T-cell (primary cell): ENCODE measurements at regions not wholly inside any gene's neighbourhood (a gene's known extent, or its start where the extent isn't known, plus 50 kb on each side); places are given as distances from the start of the nearest gene placed in this dataset.

Experiments
- ATAC-seq, 4 experiments: fragments of 200-7000 bp in 3 of 4; fragments of 150-1000 bp in 1 of 4; cut with Tn5 transposase; replicated peaks in 1 of 4; 1 replicate in 3 of 4; 2 replicates in 1 of 4; pipeline ENCODE4 v1.10.0; 2021; ENCODE audit warnings: moderate library complexity in 3 of 4, mild to moderate bottlenecking in 2 of 4, moderate number of reproducible peaks in 1 of 4
- CTCF ChIA-PET, 2 donors: fragments of 300-600 bp; sonication (Branson Sonifier 250); formaldehyde crosslinking; loops; one replicate each; lab custom pipeline; 2022; ENCODE audit warnings: antibody characterized with exemption in 2 of 2; lab: Charles Lee
- POLR2A ChIA-PET, 2 donors: fragments of 300-600 bp; sonication (Branson Sonifier 250); formaldehyde crosslinking; loops; one replicate each; lab custom pipeline; 2022; ENCODE audit warnings: antibody characterized with exemption in 2 of 2; lab: Charles Lee
- DNase-seq, 35 experiments: peaks; one replicate each; pipeline versions ENCODE4 v3.0.0 to v3.0.0-alpha.2; 2013 to 2023
- H3K27ac ChIP-seq: one replicate; pipeline ENCODE4 v1.5.1; 2013; ENCODE audit warnings: low read length
- H3K27me3 ChIP-seq, 2 experiments: replicated peaks in 1 of 2; 1 replicate in 1 of 2; 2 replicates in 1 of 2; pipeline versions ENCODE4 v1.6.1 to v1.7.0; 2013; ENCODE audit warnings: low read length in 1 of 2, mixed read lengths in 1 of 2; ENCODE audit not compliant: control insufficient read depth in 2 of 2, insufficient read depth in 2 of 2; ENCODE audit errors: extremely low read depth in 1 of 2
- H3K36me3 ChIP-seq, 2 donors: 1 replicate in 1 of 2; 2 replicates in 1 of 2; pipeline versions ENCODE4 v1.6.1 to v1.7.0; 2013; ENCODE audit warnings: low read length in 1 of 2; ENCODE audit not compliant: control insufficient read depth in 2 of 2, insufficient read depth in 1 of 2; ENCODE audit errors: extremely low read depth in 1 of 2
- H3K4me1 ChIP-seq, 2 experiments: 1 replicate in 1 of 2; 2 replicates in 1 of 2; pipeline versions ENCODE4 v1.6.1 to v1.7.0; 2013; ENCODE audit warnings: low read length in 2 of 2, mixed read lengths in 1 of 2; ENCODE audit not compliant: insufficient read depth in 2 of 2, control insufficient read depth in 1 of 2; ENCODE audit errors: extremely low read depth in 1 of 2
- H3K4me3 ChIP-seq, 2 donors: 1 replicate in 1 of 2; 2 replicates in 1 of 2; pipeline versions ENCODE4 v1.5.1 to v1.7.0; 2013; ENCODE audit warnings: mild to moderate bottlenecking in 2 of 2, low read length in 1 of 2, moderate library complexity in 1 of 2; ENCODE audit not compliant: control insufficient read depth in 1 of 2; ENCODE audit errors: extremely low read depth in 1 of 2
- H3K9me3 ChIP-seq: 2 replicates; pipeline ENCODE4 v1.7.0; 2013
- H3K27ac Mint-ChIP-seq, 2 donors: one replicate each; pipeline ENCODE4 v1.8.0; 2020 to 2021; ENCODE audit warnings: mild to moderate bottlenecking in 2 of 2, mixed read lengths in 2 of 2
- H3K27me3 Mint-ChIP-seq, 2 donors: one replicate each; pipeline ENCODE4 v1.8.0; 2021 to 2022; ENCODE audit warnings: mixed read lengths in 2 of 2
- H3K36me3 Mint-ChIP-seq: one replicate; pipeline ENCODE4 v1.8.0; 2021; ENCODE audit warnings: mixed read lengths
- H3K4me1 Mint-ChIP-seq, 3 donors: one replicate each; pipeline ENCODE4 v1.8.0; 2020 to 2022; ENCODE audit warnings: mixed read lengths in 3 of 3, mild to moderate bottlenecking in 1 of 3
- H3K4me3 Mint-ChIP-seq, 3 donors: one replicate each; pipeline ENCODE4 v1.8.0; 2020 to 2022; ENCODE audit warnings: mild to moderate bottlenecking in 3 of 3, mixed read lengths in 3 of 3, moderate library complexity in 3 of 3
- H3K9me3 Mint-ChIP-seq, 3 donors: one replicate each; pipeline ENCODE4 v1.8.0; 2020 to 2022; ENCODE audit warnings: mixed read lengths in 3 of 3
- WGBS: methylation state at CpG from one replicate; pipeline ENCODE4 v1.1.5; 2013; ENCODE audit warnings: missing lambda C conversion rate; ENCODE audit not compliant: insufficient coverage; 5-methylcytosine and 5-hydroxymethylcytosine counted together

DNA sequence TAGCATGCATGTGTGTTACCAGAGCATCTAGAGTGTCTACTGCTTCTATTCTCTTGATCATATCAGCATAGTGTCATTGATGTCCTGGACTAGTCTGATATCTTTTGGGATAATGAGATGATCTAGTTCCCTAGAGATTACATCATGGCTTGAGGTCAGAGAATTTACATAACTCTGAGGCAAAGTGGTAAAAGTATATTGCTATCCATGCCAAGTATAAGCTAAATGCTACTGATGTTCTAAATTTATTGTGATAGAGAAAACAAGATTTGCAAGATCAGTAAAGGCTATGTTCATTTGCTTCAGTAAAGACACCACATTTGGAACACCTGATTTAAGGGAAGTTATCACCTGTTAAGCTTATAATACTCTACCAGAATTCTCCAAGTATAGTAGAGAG, 280.7 kb upstream of the PSMD7 start:
- H3K9me3 ChIP-seq: no peaks in the 10 kb centered on the region
- H3K4me1 ChIP-seq: no peaks in the 10 kb centered on the region
- no peaks in the 10 kb centered on the region for H3K27me3 ChIP-seq
- no peaks in the 10 kb centered on the region for H3K4me1 Mint-ChIP-seq
- DNase-seq (no peak), ATAC-seq (no peak)
- peaks cover 3 to 8% (median 7%) of the 10 kb centered on the region in 3 donors for H3K9me3 Mint-ChIP-seq
- H3K27ac ChIP-seq: no peak overlapping the region
- no peaks in the 10 kb centered on the region for H3K27me3 Mint-ChIP-seq
- CTCF ChIA-PET: no interaction called here
- no peaks in the 10 kb centered on the region for H3K36me3 ChIP-seq
- no peak overlapping the region for H3K27ac Mint-ChIP-seq
- no peaks in the 10 kb centered on the region for H3K36me3 Mint-ChIP-seq
- POLR2A ChIA-PET: no interaction called here
- H3K4me3 ChIP-seq: no peak overlapping the region
- H3K4me3 Mint-ChIP-seq: no peak overlapping the region

DNA sequence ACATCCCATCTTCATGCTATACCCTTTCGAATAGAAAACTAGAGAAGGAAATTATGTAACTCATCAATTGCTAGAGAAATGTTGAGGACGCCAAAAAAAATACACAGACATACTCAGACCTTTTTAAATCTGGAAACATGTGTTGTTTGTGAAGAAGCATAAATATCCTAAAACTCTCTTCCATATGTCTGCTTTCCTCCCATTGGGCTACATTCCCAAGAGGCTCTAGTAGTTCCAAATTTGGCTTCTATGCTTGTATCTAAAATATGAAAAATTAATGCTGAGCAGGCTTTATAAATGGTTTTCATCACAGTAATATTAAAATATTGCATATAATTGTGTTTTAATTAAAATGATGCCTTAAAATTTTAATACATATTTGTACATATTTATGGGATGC, 297.9 kb upstream of the PSMD7 start:
- POLR2A ChIA-PET: no interaction called here
- Histone ChIP-seq H3K27ac (no peak overlapping the region), H3K36me3 (no peaks in the 10 kb centered on the region), H3K4me3 (no peak overlapping the region), H3K9me3 (no peaks in the 10 kb centered on the region), H3K27me3 (no peaks in the 10 kb centered on the region), H3K4me1 (no peaks in the 10 kb centered on the region)
- Mint-ChIP-seq H3K36me3 (no peaks in the 10 kb centered on the region), H3K4me1 (no peaks in the 10 kb centered on the region), H3K4me3 (no peak overlapping the region), H3K27ac (no peak overlapping the region), H3K9me3 (peaks cover 5 to 37% (median 34%) of the 10 kb centered on the region in 3 donors), H3K27me3 (no peaks in the 10 kb centered on the region)
- WGBS: no CpG with 5 or more reads among the region's 2 CpGs
- CTCF ChIA-PET: interaction anchor here in 1 of 2 donors (0.6 kb wide), 1 partner anchor 135 kb away, joined by 3 read pairs; no protein-coding TSS in a partner anchor
- DNase-seq (no peak), ATAC-seq (no peak)

DNA sequence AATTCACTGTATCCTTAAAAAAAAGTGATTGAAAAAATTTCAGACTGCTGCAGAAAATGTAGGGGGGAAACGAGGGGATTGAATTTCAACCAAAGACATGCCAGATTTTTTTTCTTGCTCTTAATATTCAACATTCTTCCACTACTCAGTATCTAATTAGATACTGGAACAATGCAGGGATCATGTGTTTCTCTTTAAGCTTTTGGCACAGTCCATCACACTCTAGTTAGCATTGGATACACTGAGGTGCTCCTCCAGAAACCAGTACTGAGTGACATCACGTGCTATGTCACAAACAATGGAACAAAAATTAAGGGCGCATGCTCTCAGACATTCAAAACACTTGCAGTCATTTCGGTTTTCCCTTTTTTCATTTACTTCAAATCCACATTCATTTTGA, 298.6 kb upstream of the PSMD7 start:
- no peaks in the 10 kb centered on the region for H3K36me3 Mint-ChIP-seq
- H3K27me3 Mint-ChIP-seq: no peaks in the 10 kb centered on the region
- Histone ChIP-seq H3K27me3 (no peaks in the 10 kb centered on the region), H3K27ac (no peak overlapping the region), H3K4me3 (no peak overlapping the region), H3K36me3 (no peaks in the 10 kb centered on the region), H3K4me1 (no peaks in the 10 kb centered on the region), H3K9me3 (no peaks in the 10 kb centered on the region)
- no peak overlapping the region for H3K4me3 Mint-ChIP-seq
- ChIA-PET CTCF (no interaction called here), POLR2A (no interaction called here)
- no peak overlapping the region for H3K27ac Mint-ChIP-seq
- ATAC-seq: no peak
- H3K4me1 Mint-ChIP-seq: no peaks in the 10 kb centered on the region
- H3K9me3 Mint-ChIP-seq: peaks cover 3 to 34% (median 32%) of the 10 kb centered on the region in 3 donors
- WGBS: 76% methylated on average over 3 of the region's 4 CpGs
- DNase-seq: no peak

DNA sequence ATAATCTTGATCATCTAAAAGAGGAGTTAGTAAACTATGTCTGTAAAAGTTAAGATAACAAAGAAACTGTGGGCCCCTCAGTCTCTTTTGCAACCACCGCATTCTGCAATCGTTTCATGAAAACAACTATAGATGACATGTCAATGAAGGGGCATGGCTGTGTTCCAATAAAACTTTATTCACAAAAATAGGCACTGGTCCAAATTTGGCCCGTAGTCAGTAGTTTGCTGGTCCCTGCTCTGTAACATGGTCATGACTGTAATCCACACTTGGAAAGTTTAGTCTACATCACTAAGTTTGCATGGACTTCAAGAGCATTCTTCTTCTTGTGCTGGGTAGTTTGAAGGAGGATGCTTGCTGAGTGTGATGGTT, 299.3 kb upstream of the PSMD7 start:
- Mint-ChIP-seq H3K36me3 (no peaks in the 10 kb centered on the region), H3K9me3 (peaks cover 3 to 30% (median 25%) of the 10 kb centered on the region in 3 donors), H3K4me1 (no peaks in the 10 kb centered on the region), H3K27ac (no peak overlapping the region), H3K4me3 (no peak overlapping the region), H3K27me3 (no peaks in the 10 kb centered on the region)
- Histone ChIP-seq H3K36me3 (no peaks in the 10 kb centered on the region), H3K9me3 (no peaks in the 10 kb centered on the region), H3K4me1 (no peaks in the 10 kb centered on the region), H3K27me3 (no peaks in the 10 kb centered on the region), H3K27ac (no peak overlapping the region), H3K4me3 (no peak overlapping the region)
- DNase-seq (no peak), ATAC-seq (no peak)
- WGBS: no CpG with 5 or more reads among the region's 3 CpGs
- ChIA-PET POLR2A (no interaction called here), CTCF (no interaction called here)

DNA sequence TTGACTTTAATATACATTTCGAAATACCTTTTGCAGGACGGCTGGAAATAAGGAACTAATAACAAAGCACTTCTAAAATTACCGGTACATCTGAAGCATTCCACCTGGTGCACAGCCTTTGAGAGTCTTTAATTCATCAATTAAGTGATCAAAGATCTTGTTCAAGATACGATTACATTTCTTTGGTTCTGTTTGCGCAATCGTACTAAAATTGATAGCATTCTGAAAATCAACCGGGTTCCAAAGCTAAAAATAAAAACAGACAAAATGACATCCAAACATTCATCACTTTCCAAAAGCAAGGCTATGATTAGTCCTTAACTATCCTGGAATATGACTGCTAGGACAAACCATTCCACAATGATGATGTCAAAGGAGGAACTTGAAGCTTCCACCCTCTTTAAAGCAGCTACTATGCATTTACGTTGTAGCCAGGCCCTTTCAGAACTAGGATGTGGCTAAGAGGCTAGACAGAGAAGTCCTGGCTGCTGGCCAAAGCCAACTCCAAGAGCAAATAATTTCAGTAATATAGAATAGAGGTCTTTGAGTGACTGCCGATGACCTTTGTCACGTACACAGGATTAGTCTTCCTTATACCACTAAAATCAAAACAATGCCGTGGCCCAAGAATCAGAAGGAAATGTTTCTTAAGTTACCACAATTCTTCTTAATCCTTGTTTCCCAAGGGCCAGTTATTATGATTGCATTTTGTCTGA, 299.8 kb upstream of the PSMD7 start:
- no peaks in the 10 kb centered on the region for H3K36me3 ChIP-seq
- CTCF ChIA-PET: no interaction called here
- no peak overlapping the region for H3K4me3 Mint-ChIP-seq

DNA sequence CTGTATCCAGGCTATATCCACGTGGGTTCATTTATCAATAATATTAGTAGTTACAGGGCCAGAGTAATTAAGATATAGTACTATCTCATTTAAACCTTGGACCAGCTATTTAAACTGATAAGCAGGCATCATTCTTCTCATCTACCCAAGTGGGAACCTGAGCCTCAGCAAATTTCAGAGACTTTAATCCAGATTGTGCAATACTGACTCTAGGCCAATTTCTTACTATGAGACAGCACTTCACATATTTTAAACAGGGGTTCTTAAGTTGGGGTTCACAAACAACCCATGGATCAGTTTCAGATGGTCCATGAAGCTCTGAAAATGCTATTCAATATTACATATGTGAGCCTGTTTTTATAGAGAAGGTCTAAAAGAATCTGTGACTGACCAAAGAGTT, 302.7 kb upstream of the PSMD7 start:
- Mint-ChIP-seq H3K27me3 (no peaks in the 10 kb centered on the region), H3K36me3 (no peaks in the 10 kb centered on the region), H3K4me3 (no peak overlapping the region), H3K27ac (no peak overlapping the region), H3K4me1 (no peaks in the 10 kb centered on the region), H3K9me3 (peaks cover 3 to 18% (median 16%) of the 10 kb centered on the region in 3 donors)
- H3K9me3 ChIP-seq: no peaks in the 10 kb centered on the region
- H3K36me3 ChIP-seq: no peaks in the 10 kb centered on the region
- no peak overlapping the region for H3K4me3 ChIP-seq
- ATAC-seq (no peak), DNase-seq (no peak)
- CTCF ChIA-PET: no interaction called here
- POLR2A ChIA-PET: no interaction called here
- H3K27me3 ChIP-seq: no peaks in the 10 kb centered on the region
- no peak overlapping the region for H3K27ac ChIP-seq
- WGBS: no CpG with 5 or more reads among the region's 1 CpG
- no peaks in the 10 kb centered on the region for H3K4me1 ChIP-seq

More for the DNA sequence above, 299.8 kb upstream of the PSMD7 start:
- WGBS: 94% methylated on average over 2 of the region's 11 CpGs
- Mint-ChIP-seq H3K27me3 (no peaks in the 10 kb centered on the region), H3K9me3 (peaks cover 3 to 29% (median 22%) of the 10 kb centered on the region in 3 donors), H3K36me3 (no peaks in the 10 kb centered on the region), H3K4me1 (no peaks in the 10 kb centered on the region), H3K27ac (no peak overlapping the region)
- Histone ChIP-seq H3K9me3 (no peaks in the 10 kb centered on the region), H3K27me3 (no peaks in the 10 kb centered on the region), H3K27ac (no peak overlapping the region), H3K4me3 (no peak overlapping the region), H3K4me1 (no peaks in the 10 kb centered on the region)
- no peak for ATAC-seq
- no peak for DNase-seq
- POLR2A ChIA-PET: no interaction called here

DNA sequence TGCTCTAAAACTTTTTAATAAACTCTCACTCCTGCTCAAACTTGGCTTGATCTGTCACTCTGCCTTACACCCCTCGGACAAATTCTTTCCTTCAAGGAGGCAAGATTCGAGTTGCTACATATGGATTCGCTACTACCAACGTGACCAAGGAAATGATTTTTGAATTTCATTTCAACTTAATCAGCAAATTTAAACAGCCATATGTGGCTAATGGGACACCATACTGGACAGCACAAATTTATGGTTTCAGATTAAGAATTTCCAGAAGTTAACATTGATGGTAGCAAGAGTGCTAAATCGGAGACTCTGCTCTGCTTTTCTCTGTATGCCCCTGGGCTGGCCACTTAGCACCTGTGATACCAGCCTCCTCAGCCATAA, 318.2 kb upstream of the PSMD7 start:
- no peak overlapping the region for H3K27ac Mint-ChIP-seq
- no peaks in the 10 kb centered on the region for H3K4me1 Mint-ChIP-seq
- ChIA-PET POLR2A (no interaction called here), CTCF (no interaction called here)
- no peak for DNase-seq
- Histone ChIP-seq H3K4me3 (no peak overlapping the region), H3K36me3 (no peaks in the 10 kb centered on the region), H3K9me3 (no peaks in the 10 kb centered on the region), H3K4me1 (no peaks in the 10 kb centered on the region), H3K27me3 (no peaks in the 10 kb centered on the region), H3K27ac (no peak overlapping the region)
- 86% methylated on average over 3 of the region's 5 CpGs for WGBS
- no peak overlapping the region for H3K4me3 Mint-ChIP-seq
- ATAC-seq: no peak
- no peaks in the 10 kb centered on the region for H3K36me3 Mint-ChIP-seq
- peaks cover 3 to 8% of the 10 kb centered on the region in 2 donors for H3K27me3 Mint-ChIP-seq
- H3K9me3 Mint-ChIP-seq: peaks cover 10 to 27% (median 15%) of the 10 kb centered on the region in 3 donors
